ENCODE measurements at regions not wholly inside any gene's neighbourhood (a gene's known extent, or its start where the extent isn't known, plus 50 kb on each side); places are given as distances from the start of the nearest gene placed in this dataset.
"Not testable (repeated sequence)": the region's sequence is repeated elsewhere in the genome, so short reads cannot be mapped to it uniquely, and the experiment has no call there.

GRCh38 chr7:26987338-26987737 is 108.5 kb downstream of the HOXA1 start:
- H3K36me3 ChIP-seq = no peaks in the 10 kb centered on the region
- DNase-seq (ENCODE audit: extremely low spot score) = no peak
- no peak overlapping the region for H3K4me3 ChIP-seq
- H3K4me1 ChIP-seq = no peaks in the 10 kb centered on the region
- intact Hi-C loops (cut with DNase I) = no loop called here
- TF ChIP-seq POLR2A (IDR thresholded peaks at IDR 0.05; ENCODE audit: low read depth) (no peak), EP300 (IDR thresholded peaks at IDR 0.05) (no peak), POLR2AphosphoS5 (IDR thresholded peaks at IDR 0.05) (no peak), CTCF (IDR thresholded peaks at IDR 0.05) (no peak)
- H3K9me3 ChIP-seq = no peaks in the 10 kb centered on the region
- no peaks in the 10 kb centered on the region for H3K27me3 ChIP-seq
- no peak overlapping the region for H3K27ac ChIP-seq (replicated peaks in 1 of 4)
- WGBS = 80% methylated on average over 3 of the region's 3 CpGs

- H3K4me1 ChIP-seq = no peaks in the 10 kb centered on the region
- 65% methylated on average over 2 of the region's 2 CpGs for WGBS
- intact Hi-C loops (cut with DNase I) = no loop called here
Observed at GRCh38 chr7:26978146-26978545, 113.8 kb upstream of the SKAP2 start.

DNA sequence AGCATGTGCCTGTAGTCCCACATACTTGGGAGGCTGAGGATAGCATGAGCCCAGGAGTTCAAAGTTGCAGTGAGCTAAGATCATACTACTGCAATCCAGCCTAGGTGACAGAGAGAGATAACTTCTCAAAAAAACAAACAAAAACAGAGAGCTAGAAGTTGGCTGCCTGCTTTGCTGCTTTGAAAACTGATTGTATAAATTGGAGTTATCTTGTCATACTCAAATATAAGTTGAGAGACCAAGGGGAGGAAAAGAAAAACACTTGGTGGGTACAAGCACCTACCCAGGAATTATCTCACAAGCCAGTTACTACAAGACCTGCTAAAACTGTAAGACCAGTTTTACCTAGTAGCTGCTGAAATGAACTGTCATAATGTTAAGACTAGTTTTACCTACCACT is 112.5 kb upstream of the SKAP2 start:
- intact Hi-C loops (cut with DNase I) = no loop called here
- Histone ChIP-seq H3K27ac (replicated peaks in 1 of 4) (no peak overlapping the region), H3K27me3 (no peaks in the 10 kb centered on the region), H3K4me1 (no peaks in the 10 kb centered on the region), H3K36me3 (no peaks in the 10 kb centered on the region), H3K4me3 (no peak overlapping the region), H3K9me3 (peaks cover 0 to 17% (median 14%) of the 10 kb centered on the region in 4 donors)
- no peak for TF ChIP-seq EP300 (IDR thresholded peaks at IDR 0.05)
- no peak for TF ChIP-seq POLR2AphosphoS5 (IDR thresholded peaks at IDR 0.05)
- TF ChIP-seq CTCF (IDR thresholded peaks at IDR 0.05) = no peak
- TF ChIP-seq POLR2A (IDR thresholded peaks at IDR 0.05; ENCODE audit: low read depth) = no peak
- no peak for DNase-seq (ENCODE audit: extremely low spot score)

More at GRCh38 chr7:26978146-26978545, 113.8 kb upstream of the SKAP2 start:
- Histone ChIP-seq H3K9me3 (peaks cover 0 to 6% (median 2%) of the 10 kb centered on the region in 4 donors), H3K27me3 (no peaks in the 10 kb centered on the region), H3K4me3 (no peak overlapping the region), H3K36me3 (no peaks in the 10 kb centered on the region), H3K27ac (replicated peaks in 1 of 4) (no peak overlapping the region)
- DNase-seq (ENCODE audit: extremely low spot score) = no peak
- TF ChIP-seq POLR2A (IDR thresholded peaks at IDR 0.05; ENCODE audit: low read depth) = no peak
- TF ChIP-seq CTCF (IDR thresholded peaks at IDR 0.05) = no peak
- TF ChIP-seq EP300 (IDR thresholded peaks at IDR 0.05) = no peak
- no peak for TF ChIP-seq POLR2AphosphoS5 (IDR thresholded peaks at IDR 0.05)

DNA sequence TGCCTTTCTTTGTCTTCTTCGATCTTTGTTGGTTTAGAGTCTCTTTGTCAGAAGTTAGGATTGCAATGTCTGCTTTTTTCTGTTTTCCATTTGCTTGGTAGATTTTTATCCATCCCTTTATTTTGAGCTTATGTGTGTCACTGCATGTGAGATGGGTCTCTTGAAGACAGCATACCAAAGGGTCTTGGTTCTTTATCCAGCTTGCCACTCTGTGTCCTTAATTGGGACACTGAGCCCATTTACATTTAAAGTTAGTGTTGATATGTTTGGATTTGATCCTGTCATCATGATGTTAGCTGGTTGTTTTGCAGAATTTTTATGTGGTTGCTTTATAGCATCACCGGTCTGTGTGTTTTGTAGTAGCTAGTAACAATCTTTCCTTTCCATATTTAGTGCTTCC is 107.5 kb upstream of the SKAP2 start:
- H3K36me3 ChIP-seq; H3K4me1 ChIP-seq; H3K27ac ChIP-seq (replicated peaks in 1 of 4); H3K4me3 ChIP-seq; DNase-seq (ENCODE audit: extremely low spot score); intact Hi-C loops (cut with DNase I); H3K27me3 ChIP-seq: not testable (repeated sequence)
- WGBS = 94% methylated on average over 2 of the region's 2 CpGs
- H3K9me3 ChIP-seq = peaks cover 0 to 27% (median 22%) of the 10 kb centered on the region in 4 donors

DNA sequence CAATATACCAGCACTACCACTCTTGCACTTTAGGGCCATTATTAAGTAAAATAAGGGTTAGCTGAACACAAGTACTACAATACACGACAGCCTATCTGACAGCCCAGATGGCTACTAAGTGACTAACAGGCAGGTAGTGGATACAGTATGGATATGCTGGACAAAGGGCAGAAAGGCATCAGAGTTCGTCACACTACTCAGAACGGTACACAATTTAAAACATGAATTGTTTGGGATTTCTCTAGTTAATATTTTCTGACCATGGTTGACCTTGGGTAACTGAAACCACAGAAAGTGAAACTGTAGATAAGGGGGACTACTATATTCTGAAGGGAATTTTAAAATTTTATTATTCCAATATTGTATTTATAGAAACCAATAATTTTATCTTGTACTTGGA is 101.3 kb upstream of the SKAP2 start:
- no peak for DNase-seq (ENCODE audit: extremely low spot score)
- TF ChIP-seq POLR2A (IDR thresholded peaks at IDR 0.05; ENCODE audit: low read depth) (no peak), CTCF (IDR thresholded peaks at IDR 0.05) (no peak), POLR2AphosphoS5 (IDR thresholded peaks at IDR 0.05) (no peak), EP300 (IDR thresholded peaks at IDR 0.05) (no peak)
- H3K4me3 ChIP-seq = no peak overlapping the region
- 89% methylated on average over 3 of the region's 3 CpGs for WGBS
- no peaks in the 10 kb centered on the region for H3K4me1 ChIP-seq
- H3K36me3 ChIP-seq = no peaks in the 10 kb centered on the region
- no peaks in the 10 kb centered on the region for H3K27me3 ChIP-seq
- intact Hi-C loops (cut with DNase I) = no loop called here
- peaks cover 0 to 4% (median under 1%) of the 10 kb centered on the region in 4 donors for H3K9me3 ChIP-seq
- no peak overlapping the region for H3K27ac ChIP-seq (replicated peaks in 1 of 4)
